ENCODE measurements at regions not wholly inside any gene's neighbourhood (a gene's known extent, or its start where the extent isn't known, plus 50 kb on each side); places are given as distances from the start of the nearest gene placed in this dataset.
"Not testable (repeated sequence)": the region's sequence is repeated elsewhere in the genome, so short reads cannot be mapped to it uniquely, and the experiment has no call there.

DNA sequence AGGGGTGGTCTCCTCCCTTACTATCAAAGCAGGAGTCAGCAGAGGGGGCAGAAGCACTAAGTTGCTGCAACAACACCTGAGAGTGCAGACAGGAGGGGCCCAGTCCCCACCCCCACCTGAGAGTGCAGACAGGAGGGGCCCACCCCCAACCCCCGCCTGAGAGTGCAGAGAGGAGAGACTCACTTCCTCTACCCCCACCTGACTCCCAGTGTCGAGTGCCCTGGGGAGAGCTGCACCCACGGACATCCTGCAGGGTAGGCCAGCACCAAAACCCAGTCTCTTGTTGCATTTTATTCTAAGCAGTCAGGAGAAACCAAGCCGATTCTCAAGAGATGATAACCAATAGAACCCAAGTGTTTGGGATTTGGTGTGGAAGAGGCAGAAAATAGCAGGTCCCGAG is 78.4 kb downstream of the NAPG start:
- DNase-seq (ENCODE audit: insufficient read length) (peak; percentile 26), FAIRE-seq (no peak)
- no peak for TF ChIP-seq TAF1 (IDR thresholded peaks at IDR 0.05; ENCODE audit: borderline replicate concordance, low read depth, low read length)
- no peak for TF ChIP-seq POLR2AphosphoS5 (IDR thresholded peaks at IDR 0.05; ENCODE audit: low read depth, low read length)
- no peak for TF ChIP-seq POLR2A (IDR thresholded peaks at IDR 0.05; ENCODE audit: low read depth, low read length)

DNA sequence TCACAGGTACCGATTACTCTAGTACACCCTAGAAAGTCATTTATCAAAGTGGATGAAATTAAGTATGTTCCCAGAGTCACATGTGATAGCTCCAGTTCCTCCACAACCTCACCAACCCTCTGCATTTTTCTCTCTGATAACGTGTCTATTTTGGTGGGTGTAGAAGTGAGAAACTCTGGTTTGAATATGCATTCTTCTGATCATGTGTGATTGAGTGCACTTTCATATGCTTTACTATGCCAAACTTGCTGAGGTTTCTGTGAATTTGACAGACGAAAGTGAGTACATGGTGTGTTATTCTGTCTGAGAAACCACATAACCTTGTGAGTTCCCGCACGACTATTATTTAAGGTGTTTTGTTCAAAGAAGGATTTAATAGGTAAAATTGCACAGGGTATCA is 81.1 kb downstream of the NAPG start:
- DNase-seq (ENCODE audit: insufficient read length); FAIRE-seq: not testable (repeated sequence)

DNA sequence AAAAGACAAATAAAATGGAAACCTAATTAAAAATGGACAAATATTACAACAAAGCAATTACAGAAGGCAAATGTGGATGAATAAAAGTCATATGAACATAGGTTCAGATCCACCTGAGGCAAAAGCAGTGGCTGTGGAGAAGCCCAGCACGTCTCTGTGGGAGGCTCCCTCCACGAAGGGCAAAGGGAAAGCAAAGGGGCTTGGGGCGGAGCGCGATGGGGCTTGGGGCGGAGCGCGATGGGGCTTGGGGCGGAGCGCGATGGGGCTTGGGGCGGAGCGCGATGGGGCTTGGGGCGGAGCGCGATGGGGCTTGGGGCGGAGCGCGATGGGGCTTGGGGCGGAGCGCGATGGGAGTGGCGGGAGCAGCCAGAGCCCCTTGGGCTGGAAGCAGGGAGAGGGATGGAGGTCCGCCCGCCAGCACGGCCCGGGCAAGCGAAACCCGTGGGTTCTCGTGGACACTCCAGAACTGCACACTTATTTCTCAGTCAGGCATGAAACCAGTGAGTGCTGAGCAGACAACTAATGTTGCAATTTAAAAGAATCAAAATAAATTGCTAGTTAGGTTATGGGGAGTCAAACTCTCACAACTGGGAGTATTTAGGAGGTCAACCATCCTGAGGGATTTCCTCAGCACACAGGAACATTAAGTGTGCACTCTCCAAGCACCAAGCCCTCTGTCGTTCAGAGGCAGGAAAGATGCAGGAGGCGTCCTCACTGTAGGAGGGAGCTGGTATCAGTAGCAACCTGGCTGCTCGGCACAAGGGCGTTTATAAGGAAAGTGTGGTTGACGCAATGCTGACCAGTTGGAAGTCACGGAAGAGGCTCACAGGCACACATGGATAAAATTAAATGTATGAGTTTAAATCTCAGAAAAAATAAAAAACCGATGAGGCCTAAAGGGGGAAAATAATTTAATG is 81.8 kb downstream of the NAPG start:
- not testable (repeated sequence) for DNase-seq (ENCODE audit: insufficient read length); FAIRE-seq

DNA sequence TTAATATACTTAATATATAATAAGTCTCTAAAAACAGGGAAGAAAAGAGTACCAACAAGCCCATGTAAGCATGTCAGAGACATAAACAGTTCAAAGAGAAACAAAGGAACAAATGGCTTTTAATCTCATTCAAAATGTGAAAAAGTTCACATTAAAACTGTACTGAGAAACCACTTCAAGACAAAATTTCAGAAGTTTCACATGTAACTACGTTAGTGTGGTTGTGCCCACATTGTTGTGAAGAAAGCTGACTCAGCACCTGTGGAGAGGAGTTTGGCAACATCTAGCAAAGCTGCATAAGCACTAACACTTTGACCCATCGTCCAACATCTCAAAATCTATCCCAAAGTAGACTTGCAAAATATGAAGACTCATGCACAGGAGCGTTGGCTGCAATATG is 82.6 kb downstream of the NAPG start:
- FAIRE-seq; DNase-seq (ENCODE audit: insufficient read length): not testable (repeated sequence)

DNA sequence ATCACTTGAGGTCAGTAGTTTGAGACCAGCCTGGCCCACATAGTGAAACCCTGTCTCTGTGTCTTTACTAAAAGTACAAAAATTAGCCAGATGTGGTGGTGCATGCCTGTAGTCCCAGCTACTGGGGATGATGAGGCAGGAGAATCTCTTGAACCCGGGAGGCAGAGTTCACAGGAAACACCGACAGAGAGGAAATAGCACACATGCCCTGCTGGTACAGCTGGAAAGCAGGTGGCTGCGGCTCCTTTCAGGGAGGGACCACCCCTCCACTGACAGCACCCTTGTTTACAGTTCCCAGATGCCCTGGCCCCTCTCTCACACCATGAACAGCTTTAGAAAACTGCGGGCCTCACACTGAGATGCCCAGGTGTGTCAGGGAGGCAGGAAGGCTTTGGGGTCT is 83.2 kb downstream of the NAPG start:
- not testable (repeated sequence) for DNase-seq (ENCODE audit: insufficient read length); FAIRE-seq

DNA sequence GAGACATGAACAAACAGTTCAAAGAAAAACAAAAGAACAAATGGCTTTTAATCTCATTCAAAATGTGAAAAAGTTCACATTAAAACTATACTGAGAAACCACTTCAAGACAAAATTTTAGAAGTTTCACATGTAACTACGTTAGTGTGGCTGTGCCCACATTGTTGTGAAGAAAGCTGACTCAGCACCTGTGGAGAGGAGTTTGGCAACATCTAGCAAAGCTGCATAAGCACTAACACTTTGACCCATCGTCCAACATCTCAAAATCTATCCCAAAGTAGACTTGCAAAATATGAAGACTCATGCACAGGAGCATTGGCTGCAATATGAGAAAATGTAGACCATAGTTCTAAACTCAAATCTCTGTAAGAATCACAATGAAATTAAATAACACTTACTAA is 87.4 kb downstream of the NAPG start:
- not testable (repeated sequence) for FAIRE-seq; DNase-seq (ENCODE audit: insufficient read length)

DNA sequence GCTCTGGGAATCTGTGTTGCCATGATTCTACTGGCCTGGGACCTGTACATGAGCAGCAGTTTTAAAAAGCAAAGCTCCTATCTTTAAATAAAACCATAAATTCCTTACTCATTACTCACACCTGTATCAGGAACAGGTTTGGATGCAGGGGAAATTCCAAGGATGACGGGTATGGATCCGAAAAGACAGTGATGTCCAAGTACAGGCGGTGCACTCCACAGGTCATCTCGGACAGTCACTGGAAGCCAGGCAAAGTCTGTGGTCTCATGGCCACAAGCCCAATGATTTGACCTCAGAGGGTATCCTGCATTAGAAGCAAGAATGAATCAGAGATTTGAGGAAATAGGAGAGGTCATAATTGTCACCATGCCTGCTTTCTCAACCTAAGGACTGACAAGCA is 90.9 kb downstream of the NAPG start:
- FAIRE-seq; DNase-seq (ENCODE audit: insufficient read length): not testable (repeated sequence)

DNA sequence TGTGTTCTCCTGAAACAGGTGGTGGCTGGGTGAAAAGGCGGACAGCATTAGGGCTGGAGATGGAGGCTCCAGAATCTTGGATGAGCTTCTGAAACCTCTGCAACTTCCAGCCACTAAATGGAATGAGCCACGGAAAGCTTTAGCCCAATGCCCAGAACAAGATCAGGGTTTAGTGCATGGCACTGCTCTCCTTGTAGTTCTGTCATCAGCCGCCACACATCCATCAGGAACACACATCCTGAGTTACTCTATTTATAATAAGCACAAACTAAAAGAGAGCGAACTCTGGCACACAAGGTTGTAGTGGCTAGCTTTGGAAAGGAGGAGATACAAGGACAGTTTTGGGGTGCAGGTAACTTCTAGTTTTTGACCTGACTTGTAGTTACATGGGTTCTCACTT is 93.0 kb downstream of the NAPG start:
- not testable (repeated sequence) for DNase-seq (ENCODE audit: insufficient read length); FAIRE-seq

DNA sequence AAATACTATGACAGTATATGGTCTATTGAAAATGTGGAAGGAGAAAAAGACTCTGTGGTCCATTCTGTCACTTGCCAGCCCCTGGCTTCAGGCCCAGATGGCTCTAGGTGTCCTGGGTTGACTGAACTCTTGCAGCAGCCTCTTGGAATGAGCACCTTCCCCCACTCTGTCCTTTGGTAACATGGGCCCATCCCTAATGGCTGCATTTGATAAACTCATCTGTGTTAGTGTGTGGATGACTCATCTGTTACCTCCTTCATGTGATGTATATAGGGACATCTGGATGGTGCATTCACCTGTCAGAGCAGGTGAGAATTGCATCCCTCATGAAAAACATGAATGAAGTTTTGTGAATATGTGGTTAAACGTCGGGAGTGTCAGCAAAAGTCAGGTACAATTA is 93.5 kb downstream of the NAPG start:
- FAIRE-seq; DNase-seq (ENCODE audit: insufficient read length): not testable (repeated sequence)

DNA sequence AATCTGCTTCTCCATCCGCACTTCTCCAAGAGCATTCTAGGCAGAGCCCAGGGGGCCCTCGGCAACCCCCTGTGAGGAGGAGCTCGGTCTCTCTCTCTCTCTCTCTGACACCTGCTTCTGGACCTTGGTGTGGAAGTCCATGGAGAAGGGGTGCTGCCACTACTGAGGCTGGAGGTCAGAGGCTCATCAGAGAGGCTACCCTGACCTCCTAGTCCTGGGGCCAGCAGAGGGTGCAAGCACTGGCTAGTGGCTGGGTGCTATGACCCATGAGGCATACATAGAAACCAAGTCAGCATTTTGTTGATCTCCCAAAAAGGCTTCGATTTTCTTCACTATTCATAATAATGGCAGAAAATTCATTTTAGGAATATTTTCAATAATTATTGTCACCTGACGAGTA is 94.0 kb downstream of the NAPG start:
- FAIRE-seq; DNase-seq (ENCODE audit: insufficient read length): not testable (repeated sequence)
